ENCODE measurements at regions not wholly inside any gene's neighbourhood (a gene's known extent, or its start where the extent isn't known, plus 50 kb on each side); places are given as distances from the start of the nearest gene placed in this dataset.
A peak's percentile ranks its signal among the peaks of the same experiment; 100 is the strongest.

GRCh38 chr2:35428548-35428947 lies 927.0 kb upstream of the CRIM1 start:
- no peaks in the 10 kb centered on the region for H3K4me1 ChIP-seq (ENCODE audit: control insufficient read depth, insufficient read depth, low read length)
- H3K9me3 ChIP-seq (ENCODE audit: control insufficient read depth, insufficient read depth, low read depth, low read length) = no peaks in the 10 kb centered on the region
- ChIA-PET CTCF (interaction anchor here (0.6 to 1.3 kb wide), 6 partner anchors 8 to 288 kb away, joined by 3 to 6 read pairs (median 3); no protein-coding TSS in a partner anchor), POLR2A (no interaction called here)
- no peak overlapping the region for H3K27ac ChIP-seq (ENCODE audit: extremely low read depth, low read depth, low read length)
- no peaks in the 10 kb centered on the region for H3K36me3 ChIP-seq (ENCODE audit: control insufficient read depth in 2 of 2, insufficient read depth in 1 of 2, low read length in 2 of 2)
- TF ChIP-seq MZF1 (tag by site-specific recombination; IDR thresholded peaks at IDR 0.05; ENCODE audit: borderline replicate concordance) (no peak), ZNF843 (tag by site-specific recombination; IDR thresholded peaks at IDR 0.05) (no peak), ZNF654 (tag by site-specific recombination; IDR thresholded peaks at IDR 0.05; ENCODE audit: low read depth) (0 out of 2 replicates have a peak, but pooled peaks have one; percentile 6)
- H3K4me3 ChIP-seq (ENCODE audit: low read depth, low read length) = no peak overlapping the region

- ChIA-PET CTCF (interaction anchor here (0.6 kb wide), 1 partner anchor 512 kb away, joined by 3 read pairs; no protein-coding TSS in a partner anchor), POLR2A (no interaction called here)
- Histone ChIP-seq H3K4me1 (ENCODE audit: control insufficient read depth, insufficient read depth, low read length) (no peaks in the 10 kb centered on the region), H3K27ac (ENCODE audit: extremely low read depth, low read depth, low read length) (no peak overlapping the region), H3K4me3 (ENCODE audit: low read depth, low read length) (no peak overlapping the region), H3K36me3 (ENCODE audit: control insufficient read depth in 2 of 2, insufficient read depth in 1 of 2, low read length in 2 of 2) (no peaks in the 10 kb centered on the region), H3K9me3 (ENCODE audit: control insufficient read depth, insufficient read depth, low read depth, low read length) (no peaks in the 10 kb centered on the region)
- TF ChIP-seq SP3 (tag by site-specific recombination; IDR thresholded peaks at IDR 0.05) (no peak), ZNF433 (tag by site-specific recombination; IDR thresholded peaks at IDR 0.05; ENCODE audit: low read depth) (no peak)
- TF ChIP-seq, protein P1, sequence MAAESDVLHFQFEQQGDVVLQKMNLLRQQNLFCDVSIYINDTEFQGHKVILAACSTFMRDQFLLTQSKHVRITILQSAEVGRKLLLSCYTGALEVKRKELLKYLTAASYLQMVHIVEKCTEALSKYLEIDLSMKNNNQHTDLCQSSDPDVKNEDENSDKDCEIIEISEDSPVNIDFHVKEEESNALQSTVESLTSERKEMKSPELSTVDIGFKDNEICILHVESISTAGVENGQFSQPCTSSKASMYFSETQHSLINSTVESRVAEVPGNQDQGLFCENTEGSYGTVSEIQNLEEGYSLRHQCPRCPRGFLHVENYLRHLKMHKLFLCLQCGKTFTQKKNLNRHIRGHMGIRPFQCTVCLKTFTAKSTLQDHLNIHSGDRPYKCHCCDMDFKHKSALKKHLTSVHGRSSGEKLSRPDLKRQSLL (tag by site-specific recombination; IDR thresholded peaks at IDR 0.05) = no peak
These were observed 934.1 kb upstream of the CRIM1 start for GRCh38 chr2:35421485-35421884.

DNA sequence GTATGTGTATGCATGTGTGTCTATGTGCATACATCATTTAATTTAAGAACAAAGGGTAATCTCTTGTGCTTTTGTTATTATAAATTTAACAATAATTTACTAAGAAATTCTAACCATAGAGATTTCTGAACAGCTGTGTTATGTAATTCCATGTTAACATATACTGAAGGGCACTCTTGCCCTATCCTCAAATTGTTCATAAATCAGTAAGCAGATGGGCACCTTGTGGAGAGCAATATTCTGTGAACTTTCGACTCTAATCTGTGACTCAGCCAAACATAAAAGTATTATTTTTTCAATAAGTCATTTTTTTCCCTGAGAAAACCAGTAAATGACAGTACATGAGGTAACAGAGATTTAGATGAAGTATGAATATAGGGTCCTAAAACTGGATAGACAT lies 938.3 kb upstream of the CRIM1 start:
- no peak overlapping the region for H3K27ac ChIP-seq (ENCODE audit: extremely low read depth, low read depth, low read length)
- no peak for TF ChIP-seq ZNF202 (tag by site-specific recombination; IDR thresholded peaks at IDR 0.05; ENCODE audit: borderline replicate concordance)
- TF ChIP-seq ZNF626 (tag by site-specific recombination; IDR thresholded peaks at IDR 0.05) = no peak
- TF ChIP-seq IKZF3 (tag by site-specific recombination; IDR thresholded peaks at IDR 0.05) = no peak
- no peak for TF ChIP-seq ZNF404 (tag by site-specific recombination; IDR thresholded peaks at IDR 0.05)
- no peak for TF ChIP-seq KLF16 (tag by site-specific recombination; IDR thresholded peaks at IDR 0.05)
- no peak for TF ChIP-seq ZNF341 (tag by site-specific recombination; IDR thresholded peaks at IDR 0.05; ENCODE audit: low read depth)
- TF ChIP-seq ZNF529 (tag by site-specific recombination; IDR thresholded peaks at IDR 0.05; ENCODE audit: insufficient replicate concordance) = no peak
- no peaks in the 10 kb centered on the region for H3K9me3 ChIP-seq (ENCODE audit: control insufficient read depth, insufficient read depth, low read depth, low read length)
- CTCF ChIA-PET = no interaction called here
- no peak overlapping the region for H3K4me3 ChIP-seq (ENCODE audit: low read depth, low read length)
- no peaks in the 10 kb centered on the region for H3K4me1 ChIP-seq (ENCODE audit: control insufficient read depth, insufficient read depth, low read length)
- no peaks in the 10 kb centered on the region for H3K36me3 ChIP-seq (ENCODE audit: control insufficient read depth in 2 of 2, insufficient read depth in 1 of 2, low read length in 2 of 2)
- POLR2A ChIA-PET = no interaction called here

DNA sequence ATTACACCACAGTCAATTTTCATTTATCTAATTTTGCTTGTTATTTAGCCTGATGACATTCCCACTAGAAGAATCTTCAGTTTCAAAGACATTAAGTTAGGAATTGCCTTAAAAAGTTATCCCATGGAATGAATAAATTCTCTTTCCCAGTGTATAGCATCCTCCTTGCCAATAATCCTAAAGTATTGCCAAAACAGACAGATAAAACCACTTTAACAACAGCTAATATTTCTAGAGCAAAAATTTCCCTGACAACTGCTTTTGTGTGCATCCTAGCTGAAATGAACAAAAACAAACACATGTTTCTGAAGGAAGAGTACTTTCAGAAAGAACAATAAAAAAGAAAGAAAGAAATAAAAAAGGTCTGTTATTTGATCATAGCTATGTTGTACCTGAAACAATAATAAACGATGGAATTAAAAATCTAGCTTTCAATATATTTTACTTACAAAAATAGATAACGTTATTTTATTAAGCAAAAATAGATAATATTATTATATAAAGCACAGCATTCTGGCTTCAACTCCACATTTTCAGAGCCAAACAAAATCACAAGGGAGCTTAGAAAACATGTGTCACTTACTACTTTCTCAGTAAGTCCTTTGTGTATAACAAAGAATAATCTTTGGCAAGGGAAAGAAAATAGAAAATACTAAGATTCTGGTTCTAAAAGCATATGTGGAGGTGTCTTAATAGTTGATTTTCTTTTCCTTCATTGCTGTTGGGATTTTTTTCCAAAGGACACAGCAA lies 939.0 kb upstream of the CRIM1 start:
- no peak for TF ChIP-seq ZNF777 (tag by site-specific recombination; IDR thresholded peaks at IDR 0.05; ENCODE audit: borderline replicate concordance)
- TF ChIP-seq ZNF324 (tag by site-specific recombination; IDR thresholded peaks at IDR 0.05) = no peak
- CTCF ChIA-PET = no interaction called here
- POLR2A ChIA-PET = no interaction called here
- Histone ChIP-seq H3K4me1 (ENCODE audit: control insufficient read depth, insufficient read depth, low read length) (no peaks in the 10 kb centered on the region), H3K9me3 (ENCODE audit: control insufficient read depth, insufficient read depth, low read depth, low read length) (no peaks in the 10 kb centered on the region), H3K36me3 (ENCODE audit: control insufficient read depth in 2 of 2, insufficient read depth in 1 of 2, low read length in 2 of 2) (no peaks in the 10 kb centered on the region), H3K27ac (ENCODE audit: extremely low read depth, low read depth, low read length) (no peak overlapping the region), H3K4me3 (ENCODE audit: low read depth, low read length) (no peak overlapping the region)

Measured in HEK293 (cell line).